ENCODE measurements at regions not wholly inside any gene's neighbourhood (a gene's known extent, or its start where the extent isn't known, plus 50 kb on each side); places are given as distances from the start of the nearest gene placed in this dataset.

GRCh38 chr7:155999631-156000489 is 187.6 kb upstream of the SHH start:
- TF ChIP-seq POLR2A (IDR thresholded peaks at IDR 0.05; ENCODE audit: insufficient read depth in 1 of 2, low read depth in 2 of 2, low read length in 2 of 2) (no peak), ZFP91 (CRISPR knock-in tag; IDR thresholded peaks at IDR 0.05; ENCODE audit: borderline replicate concordance) (no peak), CTCF (CRISPR knock-in tag; IDR thresholded peaks at IDR 0.05) (no peak), SRSF1 (optimal IDR thresholded peaks at IDR 0.05; ENCODE audit: low read depth, low read length) (no peak), REL (CRISPR knock-in tag; conservative IDR thresholded peaks at IDR 0.05) (no peak), RAD21 (CRISPR knock-in tag; IDR thresholded peaks at IDR 0.05) (no peak), ZNF576 (CRISPR knock-in tag; IDR thresholded peaks at IDR 0.05) (no peak)

All from HepG2 (cell line).